MM.1S (cell line): ENCODE measurements at regions not wholly inside any gene's neighbourhood (a gene's known extent, or its start where the extent isn't known, plus 50 kb on each side); places are given as distances from the start of the nearest gene placed in this dataset.
"Not testable (repeated sequence)": the region's sequence is repeated elsewhere in the genome, so short reads cannot be mapped to it uniquely, and the experiment has no call there.

Experiments
- DNase-seq: peaks from one replicate; pipeline ENCODE4 v3.0.0-alpha.2; 2015
- H2AFZ ChIP-seq: fragments of 300-600 bp; sonication (generic); 2 replicates; pipeline ENCODE4 v1.6.0; 2016; ENCODE audit warnings: antibody characterized with exemption, low read length
- H3F3A ChIP-seq: fragments of 300-600 bp; sonication (generic); 2 replicates; pipeline ENCODE4 v1.6.1; 2016; ENCODE audit warnings: mild to moderate bottlenecking, antibody characterized with exemption, low read length, moderate library complexity, mixed read lengths; ENCODE audit not compliant: insufficient read depth
- H3K27ac ChIP-seq: fragments of 300-600 bp; sonication (generic); 2 replicates; pipeline ENCODE4 v1.5.1; 2016; ENCODE audit warnings: mild to moderate bottlenecking, low read length
- H3K27me3 ChIP-seq: fragments of 300-600 bp; sonication (generic); replicated peaks from 2 replicates; pipeline ENCODE4 v1.6.0; 2016; ENCODE audit warnings: low read length; ENCODE audit not compliant: insufficient read depth
- H3K36me3 ChIP-seq: fragments of 300-600 bp; sonication (generic); replicated peaks from 2 replicates; pipeline ENCODE4 v1.6.1; 2016; ENCODE audit warnings: mild to moderate bottlenecking, low read length, mixed read lengths; ENCODE audit not compliant: insufficient read depth
- H3K4me1 ChIP-seq: fragments of 300-600 bp; sonication (generic); 2 replicates; pipeline ENCODE4 v1.6.1; 2016; ENCODE audit warnings: low read length, mixed read lengths
- H3K4me2 ChIP-seq: fragments of 300-600 bp; sonication (generic); 2 replicates; pipeline ENCODE4 v1.6.0; 2016; ENCODE audit warnings: low read depth, low read length
- H3K4me3 ChIP-seq: fragments of 300-600 bp; sonication (generic); 2 replicates; pipeline ENCODE4 v1.5.1; 2016; ENCODE audit warnings: low read length, mixed read lengths
- H3K79me2 ChIP-seq: fragments of 300-600 bp; sonication (generic); 2 replicates; pipeline ENCODE4 v1.6.1; 2016; ENCODE audit warnings: mixed run types, low read length, mixed read lengths
- H3K9ac ChIP-seq: fragments of 300-600 bp; sonication (generic); 2 replicates; pipeline ENCODE4 v1.6.1; 2016; ENCODE audit warnings: low read length, mixed read lengths
- H3K9me2 ChIP-seq: fragments of 300-600 bp; sonication (generic); replicated peaks from 2 replicates; pipeline ENCODE4 v1.6.1; 2016; ENCODE audit warnings: mild to moderate bottlenecking, low read length, mixed read lengths; ENCODE audit not compliant: insufficient read depth
- H3K9me3 ChIP-seq: fragments of 300-600 bp; sonication (generic); replicated peaks from 2 replicates; pipeline ENCODE4 v1.6.1; 2016; ENCODE audit warnings: mild to moderate bottlenecking, low read length, mixed read lengths; ENCODE audit not compliant: insufficient read depth
- H4K20me1 ChIP-seq: fragments of 300-600 bp; sonication (generic); 2 replicates; pipeline ENCODE4 v1.6.1; 2016; ENCODE audit warnings: mild to moderate bottlenecking, low read length, moderate library complexity, mixed read lengths; ENCODE audit not compliant: insufficient read depth
- CTCF ChIP-seq: fragments of 300-600 bp; sonication (generic); IDR thresholded peaks from 2 replicates; pipeline ENCODE4 v1.5.1; 2016; ENCODE audit warnings: antibody characterized with exemption, low read length, mixed read lengths
- EZH2 ChIP-seq: fragments of 300-600 bp; sonication (generic); optimal IDR thresholded peaks from 2 replicates; pipeline ENCODE3; 2017; ENCODE audit warnings: low read depth, mild to moderate bottlenecking, antibody characterized with exemption, low read length, mixed read lengths
- EZH2phosphoT487 ChIP-seq: fragments of 300-600 bp; sonication (generic); IDR thresholded peaks from 2 replicates; pipeline ENCODE4 v1.6.1; 2018; ENCODE audit warnings: antibody characterized with exemption, low read length

DNA sequence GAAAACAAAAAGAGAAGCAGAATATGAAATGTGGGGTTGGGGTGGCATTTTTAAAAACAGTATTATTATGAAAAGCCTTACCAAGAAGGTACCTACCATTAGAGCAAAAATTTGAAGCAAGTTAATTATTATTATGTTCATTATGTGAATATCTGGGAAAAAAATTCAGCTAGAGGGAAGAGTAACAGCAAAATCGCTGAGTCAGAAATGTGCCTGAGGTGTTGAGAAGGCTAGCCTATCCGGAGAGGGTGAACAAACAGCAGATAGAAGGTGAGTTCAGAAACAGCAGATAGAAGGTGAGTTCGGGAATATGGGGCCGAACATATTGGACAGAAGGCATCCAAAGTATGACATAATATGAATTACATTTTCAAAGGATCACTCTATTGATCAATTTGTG lies 536.8 kb upstream of the ANO5 start:
- H3K9me2 ChIP-seq = no peaks in the 10 kb centered on the region
- H3K4me3 ChIP-seq = no peak overlapping the region
- no peaks in the 10 kb centered on the region for H3F3A ChIP-seq
- H3K27me3 ChIP-seq = no peaks in the 10 kb centered on the region
- H3K9me3 ChIP-seq = no peaks in the 10 kb centered on the region
- H3K4me2 ChIP-seq = no peak overlapping the region
- H3K36me3 ChIP-seq = no peaks in the 10 kb centered on the region
- no peak overlapping the region for H3K27ac ChIP-seq
- no peaks in the 10 kb centered on the region for H4K20me1 ChIP-seq
- no peak overlapping the region for H3K9ac ChIP-seq
- H3K79me2 ChIP-seq = no peaks in the 10 kb centered on the region
- no peak overlapping the region for H2AFZ ChIP-seq
- H3K4me1 ChIP-seq = no peaks in the 10 kb centered on the region
- TF ChIP-seq CTCF (no peak), EZH2phosphoT487 (no peak), EZH2 (no peak)
- DNase-seq = no peak

DNA sequence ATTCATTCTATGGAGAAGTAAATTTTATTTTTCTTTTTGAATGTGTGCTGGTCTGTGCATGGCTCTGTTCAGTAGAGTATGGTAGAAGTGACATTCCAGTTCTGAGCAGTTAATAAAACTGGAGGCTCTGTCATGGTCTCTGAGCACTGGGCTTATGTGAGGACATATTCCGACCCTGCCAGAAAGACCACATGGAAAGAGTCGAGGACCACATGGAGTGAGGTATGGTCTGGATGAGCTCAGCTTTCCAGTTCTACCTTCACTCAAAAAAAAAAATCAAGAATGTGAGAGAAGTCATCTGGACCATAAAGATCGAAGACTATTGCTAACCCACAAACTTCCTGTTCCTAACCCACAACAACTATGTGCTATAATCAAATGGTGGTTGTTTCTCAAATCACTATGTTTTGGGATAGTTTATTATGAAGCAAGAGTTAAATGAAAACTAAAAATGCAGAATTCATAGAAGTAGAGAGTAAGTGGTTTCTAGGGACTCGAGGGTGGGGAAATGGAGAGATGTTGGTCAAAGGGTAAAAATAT lies 534.2 kb upstream of the ANO5 start:
- TF ChIP-seq CTCF (no peak), EZH2phosphoT487 (no peak), EZH2 (no peak)
- H3K4me2 ChIP-seq = no peak overlapping the region
- H3K4me1 ChIP-seq = no peaks in the 10 kb centered on the region
- H3F3A ChIP-seq = no peaks in the 10 kb centered on the region
- no peaks in the 10 kb centered on the region for H3K9me3 ChIP-seq
- no peak overlapping the region for H2AFZ ChIP-seq
- H3K4me3 ChIP-seq = no peak overlapping the region
- H4K20me1 ChIP-seq = no peaks in the 10 kb centered on the region
- no peaks in the 10 kb centered on the region for H3K27me3 ChIP-seq
- H3K27ac ChIP-seq = no peak overlapping the region
- H3K79me2 ChIP-seq = no peaks in the 10 kb centered on the region
- DNase-seq = no peak
- H3K9ac ChIP-seq = no peak overlapping the region
- H3K36me3 ChIP-seq = no peaks in the 10 kb centered on the region
- no peaks in the 10 kb centered on the region for H3K9me2 ChIP-seq

- not testable (repeated sequence) for H3F3A ChIP-seq, H3K79me2 ChIP-seq, H3K9me3 ChIP-seq, H3K9me2 ChIP-seq, DNase-seq, H2AFZ ChIP-seq, H3K4me3 ChIP-seq, H3K36me3 ChIP-seq, H3K9ac ChIP-seq, H3K27me3 ChIP-seq, H3K27ac ChIP-seq, H3K4me1 ChIP-seq, H4K20me1 ChIP-seq, H3K4me2 ChIP-seq
These were observed 533.5 kb upstream of the ANO5 start for GRCh38 chr11:21659377-21659776.

GRCh38 chr11:21659961-21660360 lies 532.9 kb upstream of the ANO5 start:
- no peaks in the 10 kb centered on the region for H3K27me3 ChIP-seq
- TF ChIP-seq CTCF = no peak
- TF ChIP-seq EZH2 = no peak
- TF ChIP-seq EZH2phosphoT487 = no peak
- H3K79me2 ChIP-seq = no peaks in the 10 kb centered on the region
- DNase-seq = no peak
- H3K9me3 ChIP-seq = no peaks in the 10 kb centered on the region
- no peak overlapping the region for H3K27ac ChIP-seq
- H4K20me1 ChIP-seq = no peaks in the 10 kb centered on the region
- H3K36me3 ChIP-seq = no peaks in the 10 kb centered on the region
- H3K4me2 ChIP-seq = no peak overlapping the region
- H3K4me3 ChIP-seq = no peak overlapping the region
- no peak overlapping the region for H3K9ac ChIP-seq
- H2AFZ ChIP-seq = no peak overlapping the region
- H3K9me2 ChIP-seq = no peaks in the 10 kb centered on the region
- H3K4me1 ChIP-seq = no peaks in the 10 kb centered on the region
- H3F3A ChIP-seq = no peaks in the 10 kb centered on the region
